K562 (cell line): ENCODE measurements at regions not wholly inside any gene's neighbourhood (a gene's known extent, or its start where the extent isn't known, plus 50 kb on each side); places are given as distances from the start of the nearest gene placed in this dataset.

Experiments
- ATAC-seq: fragments of 200-7000 bp; cut with Tn5 transposase; 3 replicates; pipeline ENCODE4 v1.9.1; 2020; ENCODE audit warnings: moderate library complexity
- BruUV-seq: library from RNA; stranded (reverse); fragments of 400-500 nt; replicated peaks from 2 replicates; lab custom pipeline; 2021; lab: Mats Ljungman, UMichigan
- CTCF ChIA-PET: fragments of 300-600 bp; formaldehyde crosslinking; extraction: SDS; loops from one replicate; lab custom pipeline; 2021; ENCODE audit warnings: low intra/inter-chr PET ratio; lab: Yijun Ruan, JAX
- POLR2A ChIA-PET: fragments of 300-600, 350-650 bp; sonication (Branson Sonifier 250); formaldehyde crosslinking; extraction: SDS; loops from one replicate; lab custom pipeline; 2021; ENCODE audit warnings: antibody characterized with exemption, inconsistent platforms; lab: Yijun Ruan, JAX
- DNase-seq, 4 experiments: peaks; one replicate each; pipeline versions ENCODE4 v3.0.0 to v3.0.0-alpha.2; 2011 to 2018; ENCODE audit warnings: low spot score in 3 of 4, mixed read lengths in 3 of 4; ENCODE audit errors: extremely low read depth in 1 of 4
- FAIRE-seq: peaks from 2 replicates; lab custom pipeline; 2011; peaks lifted over from hg19 to GRCh38; lab: Jason Lieb, UNC
- H2AFZ ChIP-seq: 2 replicates; pipeline ENCODE4 v1.6.0; 2011; ENCODE audit warnings: low read depth, low read length, control low read depth, inconsistent platforms
- H3K27ac ChIP-seq: fragments of 200-600 bp; 3 replicates; pipeline ENCODE4 v1.8.0; 2011; ENCODE audit warnings: low read depth, mild to moderate bottlenecking, control low read depth, inconsistent platforms, low read length, moderate library complexity, mixed read lengths; ENCODE audit errors: extremely low read depth
- H3K27me3 ChIP-seq, 2 experiments: fragments of 300-600 bp in 1 of 2; 2 replicates in 1 of 2; 3 replicates in 1 of 2; pipeline versions ENCODE4 v1.6.0 to v1.8.0; 2011; ENCODE audit warnings: inconsistent platforms in 2 of 2, low read length in 2 of 2, mild to moderate bottlenecking in 1 of 2, mixed read lengths in 1 of 2, moderate library complexity in 1 of 2; ENCODE audit not compliant: control insufficient read depth in 2 of 2, insufficient read depth in 2 of 2
- H3K36me3 ChIP-seq: fragments of 300-600 bp; 3 replicates; pipeline ENCODE4 v1.8.0; 2011; ENCODE audit warnings: mild to moderate bottlenecking, low read length, inconsistent platforms; ENCODE audit not compliant: control insufficient read depth, insufficient read depth
- H3K4me1 ChIP-seq, 2 experiments: fragments of 200-600 bp in 1 of 2; replicated peaks in 1 of 2; 2 replicates in 1 of 2; 3 replicates in 1 of 2; pipeline versions ENCODE4 v1.5.1 to v1.8.0; 2011; ENCODE audit warnings: inconsistent platforms in 2 of 2, low read length in 2 of 2, mild to moderate bottlenecking in 1 of 2, mixed read lengths in 1 of 2, moderate library complexity in 1 of 2; ENCODE audit not compliant: control insufficient read depth in 2 of 2, insufficient read depth in 2 of 2
- H3K4me2 ChIP-seq: 2 replicates; pipeline ENCODE4 v1.6.1; 2011; ENCODE audit warnings: low read length, control low read depth, inconsistent platforms, mixed read lengths; ENCODE audit not compliant: insufficient read depth
- H3K4me3 ChIP-seq: fragments of 200-600 bp; sonication (generic), shearing (Covaris generic); 2 replicates; pipeline ENCODE4 v1.5.1; 2016; ENCODE audit warnings: control low read depth, inconsistent platforms
- H3K79me2 ChIP-seq: fragments of 200-600 bp; 3 replicates; pipeline ENCODE4 v1.8.0; 2011; ENCODE audit warnings: low read length, inconsistent platforms; ENCODE audit not compliant: control insufficient read depth, insufficient read depth
- H3K9ac ChIP-seq, 2 experiments: 2 replicates each; pipeline versions ENCODE4 v1.6.0 to v1.6.1; 2011; ENCODE audit warnings: low read depth in 2 of 2, low read length in 2 of 2, control low read depth in 1 of 2, inconsistent platforms in 1 of 2, mild to moderate bottlenecking in 1 of 2, mixed read lengths in 1 of 2; ENCODE audit not compliant: insufficient read depth in 1 of 2
- H3K9me1 ChIP-seq: one replicate; pipeline ENCODE4 v1.6.0; 2011; ENCODE audit warnings: inconsistent platforms, mild to moderate bottlenecking, low read length, moderate library complexity; ENCODE audit not compliant: control insufficient read depth, insufficient read depth
- H3K9me3 ChIP-seq: replicated peaks from 2 replicates; pipeline ENCODE4 v1.5.1; 2011; ENCODE audit warnings: low read depth, low read length, inconsistent platforms; ENCODE audit not compliant: control insufficient read depth, insufficient read depth
- H4K20me1 ChIP-seq: replicated peaks from 2 replicates; pipeline ENCODE4 v1.6.1; 2011; ENCODE audit warnings: low read length, inconsistent platforms, mixed read lengths; ENCODE audit not compliant: control insufficient read depth, insufficient read depth
- HSF4 ChIP-seq: fragments of 250-450 bp; sonication (Bioruptor Pico); IDR thresholded peaks from 2 replicates; pipeline ENCODE4 v2.1.2; 2022; ENCODE audit warnings: mild to moderate bottlenecking, moderate library complexity, borderline replicate concordance
- NUFIP1 ChIP-seq: fragments of 450-650 bp; IDR thresholded peaks from 2 replicates; pipeline ENCODE4 v1.6.1; 2018; ENCODE audit not compliant: partially characterized antibody
- WGBS: fragments of 100-300 bp; shearing (Covaris generic); methylation state at CpG from one replicate; pipeline ENCODE4 v1.1.6; 2016; ENCODE audit warnings: low coverage, mixed read lengths; ENCODE audit not compliant: insufficient coverage; ENCODE audit errors: missing lambda C conversion rate; 5-methylcytosine and 5-hydroxymethylcytosine counted together
- in situ Hi-C: fragments of 300-500 bp; cut with MboI; formaldehyde crosslinking; loops from 4 replicates; pipeline ENCODE4 v1.15.0; 2018; ENCODE audit warnings: inconsistent platforms, mixed read lengths
- intact Hi-C: fragments of 100-400 bp; cut with micrococcal nuclease; formaldehyde crosslinking; loops from 2 replicates; pipeline ENCODE4 v1.14.2; 2022
- TF ChIP-seq, protein P1 (sequence below): fragments of 450-650 bp; IDR thresholded peaks from 2 replicates; pipeline ENCODE4 v1.6.1; 2016; ENCODE audit warnings: mild to moderate bottlenecking, moderate library complexity

- BruUV-seq = no TSS peak
- TF ChIP-seq HSF4 (CRISPR knock-in tag) = no peak
- H3K27ac ChIP-seq = no peak overlapping the region
Measured at GRCh38 chr4:127421437-127421836, 211.3 kb upstream of the INTU start.

GRCh38 chr4:127425202-127425845 lies 207.4 kb upstream of the INTU start:
- Histone ChIP-seq H3K9ac (no peak overlapping the region; a peak in 1 of 4 replicates), H3K36me3 (no peaks in the 10 kb centered on the region), H3K4me3 (no peak overlapping the region), H4K20me1 (no peaks in the 10 kb centered on the region), H2AFZ (peak overlapping the region; percentile 92), H3K79me2 (no peaks in the 10 kb centered on the region), H3K9me1 (no peaks in the 10 kb centered on the region), H3K4me2 (peak overlapping the region; percentile 51), H3K4me1 (no peaks in the 10 kb centered on the region; a peak in 3 of 5 replicates), H3K9me3 (no peaks in the 10 kb centered on the region), H3K27me3 (no peaks in the 10 kb centered on the region), H3K27ac (no peak overlapping the region; the same call in 2 of the 3 replicates)
- ATAC-seq (peak; percentile 79), DNase-seq (peak in 1 of 4 experiments; percentile 23), FAIRE-seq (no peak)
- POLR2A ChIA-PET = interaction anchor here (1.0 kb wide), 1 partner anchor 18 kb away, joined by 3 read pairs; no protein-coding TSS in a partner anchor
- 19% methylated on average over 10 of the region's 11 CpGs for WGBS
- intact Hi-C loops = no loop called here
- CTCF ChIA-PET = no interaction called here
- in situ Hi-C loops = no loop called here
- BruUV-seq = no TSS peak
- TF ChIP-seq, protein P1, sequence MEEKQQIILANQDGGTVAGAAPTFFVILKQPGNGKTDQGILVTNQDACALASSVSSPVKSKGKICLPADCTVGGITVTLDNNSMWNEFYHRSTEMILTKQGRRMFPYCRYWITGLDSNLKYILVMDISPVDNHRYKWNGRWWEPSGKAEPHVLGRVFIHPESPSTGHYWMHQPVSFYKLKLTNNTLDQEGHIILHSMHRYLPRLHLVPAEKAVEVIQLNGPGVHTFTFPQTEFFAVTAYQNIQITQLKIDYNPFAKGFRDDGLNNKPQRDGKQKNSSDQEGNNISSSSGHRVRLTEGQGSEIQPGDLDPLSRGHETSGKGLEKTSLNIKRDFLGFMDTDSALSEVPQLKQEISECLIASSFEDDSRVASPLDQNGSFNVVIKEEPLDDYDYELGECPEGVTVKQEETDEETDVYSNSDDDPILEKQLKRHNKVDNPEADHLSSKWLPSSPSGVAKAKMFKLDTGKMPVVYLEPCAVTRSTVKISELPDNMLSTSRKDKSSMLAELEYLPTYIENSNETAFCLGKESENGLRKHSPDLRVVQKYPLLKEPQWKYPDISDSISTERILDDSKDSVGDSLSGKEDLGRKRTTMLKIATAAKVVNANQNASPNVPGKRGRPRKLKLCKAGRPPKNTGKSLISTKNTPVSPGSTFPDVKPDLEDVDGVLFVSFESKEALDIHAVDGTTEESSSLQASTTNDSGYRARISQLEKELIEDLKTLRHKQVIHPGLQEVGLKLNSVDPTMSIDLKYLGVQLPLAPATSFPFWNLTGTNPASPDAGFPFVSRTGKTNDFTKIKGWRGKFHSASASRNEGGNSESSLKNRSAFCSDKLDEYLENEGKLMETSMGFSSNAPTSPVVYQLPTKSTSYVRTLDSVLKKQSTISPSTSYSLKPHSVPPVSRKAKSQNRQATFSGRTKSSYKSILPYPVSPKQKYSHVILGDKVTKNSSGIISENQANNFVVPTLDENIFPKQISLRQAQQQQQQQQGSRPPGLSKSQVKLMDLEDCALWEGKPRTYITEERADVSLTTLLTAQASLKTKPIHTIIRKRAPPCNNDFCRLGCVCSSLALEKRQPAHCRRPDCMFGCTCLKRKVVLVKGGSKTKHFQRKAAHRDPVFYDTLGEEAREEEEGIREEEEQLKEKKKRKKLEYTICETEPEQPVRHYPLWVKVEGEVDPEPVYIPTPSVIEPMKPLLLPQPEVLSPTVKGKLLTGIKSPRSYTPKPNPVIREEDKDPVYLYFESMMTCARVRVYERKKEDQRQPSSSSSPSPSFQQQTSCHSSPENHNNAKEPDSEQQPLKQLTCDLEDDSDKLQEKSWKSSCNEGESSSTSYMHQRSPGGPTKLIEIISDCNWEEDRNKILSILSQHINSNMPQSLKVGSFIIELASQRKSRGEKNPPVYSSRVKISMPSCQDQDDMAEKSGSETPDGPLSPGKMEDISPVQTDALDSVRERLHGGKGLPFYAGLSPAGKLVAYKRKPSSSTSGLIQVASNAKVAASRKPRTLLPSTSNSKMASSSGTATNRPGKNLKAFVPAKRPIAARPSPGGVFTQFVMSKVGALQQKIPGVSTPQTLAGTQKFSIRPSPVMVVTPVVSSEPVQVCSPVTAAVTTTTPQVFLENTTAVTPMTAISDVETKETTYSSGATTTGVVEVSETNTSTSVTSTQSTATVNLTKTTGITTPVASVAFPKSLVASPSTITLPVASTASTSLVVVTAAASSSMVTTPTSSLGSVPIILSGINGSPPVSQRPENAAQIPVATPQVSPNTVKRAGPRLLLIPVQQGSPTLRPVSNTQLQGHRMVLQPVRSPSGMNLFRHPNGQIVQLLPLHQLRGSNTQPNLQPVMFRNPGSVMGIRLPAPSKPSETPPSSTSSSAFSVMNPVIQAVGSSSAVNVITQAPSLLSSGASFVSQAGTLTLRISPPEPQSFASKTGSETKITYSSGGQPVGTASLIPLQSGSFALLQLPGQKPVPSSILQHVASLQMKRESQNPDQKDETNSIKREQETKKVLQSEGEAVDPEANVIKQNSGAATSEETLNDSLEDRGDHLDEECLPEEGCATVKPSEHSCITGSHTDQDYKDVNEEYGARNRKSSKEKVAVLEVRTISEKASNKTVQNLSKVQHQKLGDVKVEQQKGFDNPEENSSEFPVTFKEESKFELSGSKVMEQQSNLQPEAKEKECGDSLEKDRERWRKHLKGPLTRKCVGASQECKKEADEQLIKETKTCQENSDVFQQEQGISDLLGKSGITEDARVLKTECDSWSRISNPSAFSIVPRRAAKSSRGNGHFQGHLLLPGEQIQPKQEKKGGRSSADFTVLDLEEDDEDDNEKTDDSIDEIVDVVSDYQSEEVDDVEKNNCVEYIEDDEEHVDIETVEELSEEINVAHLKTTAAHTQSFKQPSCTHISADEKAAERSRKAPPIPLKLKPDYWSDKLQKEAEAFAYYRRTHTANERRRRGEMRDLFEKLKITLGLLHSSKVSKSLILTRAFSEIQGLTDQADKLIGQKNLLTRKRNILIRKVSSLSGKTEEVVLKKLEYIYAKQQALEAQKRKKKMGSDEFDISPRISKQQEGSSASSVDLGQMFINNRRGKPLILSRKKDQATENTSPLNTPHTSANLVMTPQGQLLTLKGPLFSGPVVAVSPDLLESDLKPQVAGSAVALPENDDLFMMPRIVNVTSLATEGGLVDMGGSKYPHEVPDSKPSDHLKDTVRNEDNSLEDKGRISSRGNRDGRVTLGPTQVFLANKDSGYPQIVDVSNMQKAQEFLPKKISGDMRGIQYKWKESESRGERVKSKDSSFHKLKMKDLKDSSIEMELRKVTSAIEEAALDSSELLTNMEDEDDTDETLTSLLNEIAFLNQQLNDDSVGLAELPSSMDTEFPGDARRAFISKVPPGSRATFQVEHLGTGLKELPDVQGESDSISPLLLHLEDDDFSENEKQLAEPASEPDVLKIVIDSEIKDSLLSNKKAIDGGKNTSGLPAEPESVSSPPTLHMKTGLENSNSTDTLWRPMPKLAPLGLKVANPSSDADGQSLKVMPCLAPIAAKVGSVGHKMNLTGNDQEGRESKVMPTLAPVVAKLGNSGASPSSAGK = peak; percentile 58
- no peak for TF ChIP-seq NUFIP1

More at GRCh38 chr4:127421437-127421836, 211.3 kb upstream of the INTU start:
- ATAC-seq = no peak
- Histone ChIP-seq H3K9ac (no peak overlapping the region), H3K79me2 (no peaks in the 10 kb centered on the region), H3K4me1 (no peaks in the 10 kb centered on the region; a peak in 3 of 5 replicates), H3K4me2 (no peak overlapping the region), H3K9me3 (no peaks in the 10 kb centered on the region), H3K27me3 (no peaks in the 10 kb centered on the region; a peak in 1 of 5 replicates), H3K9me1 (no peaks in the 10 kb centered on the region), H3K4me3 (no peak overlapping the region), H2AFZ (no peak overlapping the region), H3K36me3 (no peaks in the 10 kb centered on the region), H4K20me1 (no peaks in the 10 kb centered on the region)
- ChIA-PET POLR2A (no interaction called here), CTCF (no interaction called here)
- intact Hi-C loops (no loop called here), in situ Hi-C loops (no loop called here)
- FAIRE-seq = no peak
- DNase-seq = no peak
